ENCODE measurements at regions not wholly inside any gene's neighbourhood (a gene's known extent, or its start where the extent isn't known, plus 50 kb on each side); places are given as distances from the start of the nearest gene placed in this dataset.

GRCh38 chr2:204012072-204012653, 75.6 kb downstream of the ICOS start:
- no peak for DNase-seq

DNA sequence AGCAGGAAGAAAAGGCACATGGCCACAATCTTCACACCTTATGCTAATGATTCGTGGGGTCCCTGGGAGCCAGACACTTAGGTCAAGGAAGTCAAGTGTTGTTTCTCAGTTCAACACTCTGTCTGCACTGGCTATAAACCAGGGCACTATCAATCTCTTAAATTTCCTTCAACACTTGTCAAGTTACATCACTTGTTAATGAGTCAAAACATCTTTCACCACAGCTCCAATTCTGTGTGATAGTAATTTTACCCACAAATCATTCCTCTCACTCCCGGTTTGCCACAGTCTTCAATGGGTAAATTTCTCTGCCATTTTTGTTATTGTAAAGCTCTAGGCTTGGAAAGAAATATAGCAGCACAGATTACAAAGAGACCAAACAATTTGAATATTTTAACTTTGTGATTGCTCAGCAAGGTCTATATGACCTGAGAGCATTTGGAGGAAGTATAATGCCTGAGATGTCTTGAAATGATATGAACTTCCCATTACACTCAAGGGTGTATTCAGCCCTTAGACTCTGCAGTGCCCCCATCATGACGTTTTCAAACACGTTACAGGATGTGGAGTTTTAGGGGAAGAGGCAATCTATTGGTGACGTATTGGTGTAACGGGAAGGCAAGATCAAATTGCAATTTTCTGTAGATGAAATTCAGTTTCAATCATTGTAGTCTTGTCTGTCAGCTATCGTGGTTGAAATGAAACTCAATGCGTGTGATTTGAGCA, 78.7 kb downstream of the ICOS start:
- no peak for DNase-seq

DNA sequence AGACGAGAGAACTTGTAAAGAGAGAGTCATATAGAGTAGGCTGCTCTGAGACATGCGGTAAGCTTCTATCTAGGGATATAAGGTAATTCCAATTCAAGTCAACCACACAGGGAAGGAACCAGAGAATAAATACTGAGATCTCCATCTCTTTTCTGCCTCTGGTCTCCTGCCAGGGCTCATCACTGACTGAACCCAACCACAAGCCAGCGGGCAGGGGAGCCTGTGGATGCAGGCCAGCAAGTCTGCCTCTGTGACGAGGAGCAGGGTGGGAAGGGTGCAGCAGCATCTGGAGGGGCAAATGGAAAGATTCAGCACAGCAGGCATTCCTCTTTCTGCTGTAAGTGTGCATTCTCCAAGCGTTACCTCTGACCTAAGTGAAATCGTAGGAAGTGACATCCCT, 82.2 kb downstream of the ICOS start:
- no peak for DNase-seq

GRCh38 chr2:204019572-204020501, 83.3 kb downstream of the ICOS start:
- DNase-seq, result no peak

- no peak for DNase-seq
Observed at GRCh38 chr2:204021290-204022081, 84.9 kb downstream of the ICOS start.

DNA sequence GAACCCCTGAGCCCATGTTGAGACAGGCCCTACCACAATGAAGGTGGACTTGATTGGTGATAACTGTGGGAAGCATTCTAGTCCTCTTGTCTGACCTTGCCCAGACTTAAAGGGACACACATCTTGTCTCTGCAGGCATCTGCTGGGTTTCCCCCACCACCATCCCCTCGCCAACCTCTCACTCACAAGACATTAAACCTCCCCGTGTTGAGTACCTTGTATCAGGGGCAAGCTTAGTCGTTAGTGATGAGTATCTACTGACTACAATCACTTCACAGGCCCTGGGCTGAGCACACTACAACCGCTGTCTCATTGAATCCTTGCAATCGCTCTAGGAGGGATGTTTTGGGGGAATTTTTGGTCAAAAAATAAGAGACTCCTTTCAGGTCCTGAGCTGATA, 86.0 kb downstream of the ICOS start:
- DNase-seq, result no peak

- DNase-seq, result no peak
Observed at GRCh38 chr2:204023088-204023487, 86.5 kb downstream of the ICOS start.

DNA sequence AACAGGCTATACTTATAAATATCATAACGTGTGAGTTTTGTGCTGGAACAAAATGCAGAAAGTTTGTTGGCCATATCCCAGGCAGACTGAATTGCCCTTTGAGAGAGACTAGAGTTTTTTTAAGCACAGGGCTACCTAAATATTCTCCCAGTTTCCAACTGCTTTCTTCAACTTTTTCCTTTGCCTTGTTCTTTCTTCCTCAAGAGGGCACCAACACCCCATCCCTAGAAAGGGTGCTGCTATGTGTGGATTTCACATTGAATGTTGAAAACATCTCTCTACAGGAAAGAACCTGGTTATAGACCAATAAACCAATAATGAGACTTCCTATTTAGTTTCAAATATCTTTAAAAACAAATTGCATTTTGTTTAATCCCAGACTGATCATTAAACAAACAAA, 87.9 kb downstream of the ICOS start:
- peak; percentile 20 for DNase-seq

DNA sequence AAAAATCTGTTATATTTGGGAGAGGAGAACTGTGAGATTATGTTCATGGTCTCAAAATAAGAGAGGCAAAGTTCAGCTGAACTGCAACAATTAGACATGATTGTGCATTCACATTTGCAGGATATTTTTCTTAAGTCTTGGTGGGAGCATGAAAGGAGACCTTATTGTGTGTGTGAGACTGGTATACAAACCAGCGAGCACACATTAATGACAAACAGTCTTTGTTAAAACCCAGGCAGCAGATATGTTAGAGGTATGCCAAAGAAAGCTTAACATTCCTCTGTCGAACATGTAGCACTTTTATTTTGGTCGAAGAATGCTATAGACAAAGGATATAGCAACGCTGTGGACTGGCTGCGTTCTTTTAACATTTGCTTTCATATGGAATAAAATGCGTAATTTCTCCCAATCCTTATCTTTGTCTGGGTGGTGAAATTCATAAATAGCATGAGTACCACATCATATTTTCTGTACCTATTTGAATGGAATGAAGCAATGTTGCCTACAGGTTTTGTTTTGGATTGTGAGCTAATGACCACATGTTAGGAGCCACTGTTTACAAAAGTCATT, 88.4 kb downstream of the ICOS start:
- no peak for DNase-seq

GRCh38 chr2:204026294-204026693, 89.7 kb downstream of the ICOS start:
- DNase-seq, result no peak

DNA sequence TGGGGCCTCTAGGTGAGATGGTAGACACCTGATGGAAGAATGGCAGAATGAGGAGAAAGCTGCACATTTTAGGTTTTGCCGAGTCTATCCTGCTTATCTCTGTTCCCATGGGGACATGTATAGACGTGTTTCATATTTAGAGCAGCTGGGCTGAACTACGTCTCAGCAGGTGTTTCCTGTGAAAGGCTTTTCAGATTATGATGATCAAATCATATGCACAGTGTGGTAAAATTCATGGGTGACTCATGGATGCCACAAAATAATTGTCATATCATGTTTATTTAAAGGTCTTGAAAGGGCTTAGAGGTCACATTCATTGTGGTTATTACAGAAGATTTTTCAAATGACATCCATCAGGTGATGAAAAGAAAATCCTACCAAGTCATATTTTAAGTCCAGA, 90.5 kb downstream of the ICOS start:
- DNase-seq, result no peak

DNA sequence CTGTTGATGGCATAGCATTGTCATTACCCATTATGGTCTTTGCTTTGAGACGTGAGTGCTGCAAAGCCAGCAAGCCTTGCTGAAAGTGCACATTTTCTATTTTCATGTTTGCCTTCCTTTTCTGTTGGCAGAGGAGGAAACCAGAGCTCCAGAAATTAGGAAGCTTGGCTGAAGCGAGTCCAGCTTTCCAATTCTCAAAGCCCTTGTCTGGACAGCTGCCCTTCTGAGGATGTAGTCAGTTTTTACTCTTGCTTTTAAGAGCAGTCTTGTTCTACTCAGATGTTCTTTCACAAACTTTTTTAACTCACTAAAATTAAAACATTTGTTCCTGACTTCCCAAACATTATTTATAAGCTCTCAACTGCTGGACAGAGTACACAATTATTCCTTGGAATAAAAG, 93.8 kb downstream of the ICOS start:
- DNase-seq, result no peak

DNA sequence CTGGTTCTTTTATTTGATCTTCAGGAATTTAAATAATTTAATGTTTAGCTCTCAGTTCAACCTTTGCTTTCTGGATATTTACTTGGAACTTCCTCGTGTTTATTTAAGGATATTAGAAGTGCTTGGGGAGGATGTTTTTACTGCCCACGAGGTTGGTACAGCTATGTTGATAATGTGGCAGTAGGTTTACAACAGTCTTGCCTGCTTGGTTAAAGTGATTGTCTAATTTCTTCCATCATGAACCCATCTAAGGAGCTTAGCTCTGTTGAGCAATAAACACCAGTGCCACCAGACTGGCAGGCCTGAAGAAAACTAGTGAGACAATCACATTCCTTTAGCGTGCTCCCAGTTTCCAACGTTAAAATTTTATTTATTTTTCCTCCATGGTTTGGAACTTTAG, 94.5 kb downstream of the ICOS start:
- DNase-seq, result no peak

DNA sequence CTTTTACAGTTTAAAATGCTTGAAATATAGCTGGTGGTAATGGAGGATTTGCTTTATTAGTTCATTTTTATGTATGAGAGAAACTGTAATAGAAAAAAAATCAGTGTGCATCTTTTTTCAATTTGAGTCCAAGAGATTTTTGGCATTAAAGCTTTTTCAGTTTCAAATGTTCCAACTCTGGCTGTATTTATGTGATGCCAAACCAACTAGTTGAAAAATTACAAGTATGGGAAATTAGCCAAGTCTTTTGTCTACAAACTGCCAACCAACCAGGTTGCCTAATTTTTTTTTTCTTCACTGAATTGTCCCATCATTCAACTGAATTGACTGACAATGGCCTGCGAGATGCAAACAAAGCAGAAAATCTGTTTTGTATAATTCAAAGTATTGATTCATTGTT, 95.7 kb downstream of the ICOS start:
- DNase-seq, result no peak

DNA sequence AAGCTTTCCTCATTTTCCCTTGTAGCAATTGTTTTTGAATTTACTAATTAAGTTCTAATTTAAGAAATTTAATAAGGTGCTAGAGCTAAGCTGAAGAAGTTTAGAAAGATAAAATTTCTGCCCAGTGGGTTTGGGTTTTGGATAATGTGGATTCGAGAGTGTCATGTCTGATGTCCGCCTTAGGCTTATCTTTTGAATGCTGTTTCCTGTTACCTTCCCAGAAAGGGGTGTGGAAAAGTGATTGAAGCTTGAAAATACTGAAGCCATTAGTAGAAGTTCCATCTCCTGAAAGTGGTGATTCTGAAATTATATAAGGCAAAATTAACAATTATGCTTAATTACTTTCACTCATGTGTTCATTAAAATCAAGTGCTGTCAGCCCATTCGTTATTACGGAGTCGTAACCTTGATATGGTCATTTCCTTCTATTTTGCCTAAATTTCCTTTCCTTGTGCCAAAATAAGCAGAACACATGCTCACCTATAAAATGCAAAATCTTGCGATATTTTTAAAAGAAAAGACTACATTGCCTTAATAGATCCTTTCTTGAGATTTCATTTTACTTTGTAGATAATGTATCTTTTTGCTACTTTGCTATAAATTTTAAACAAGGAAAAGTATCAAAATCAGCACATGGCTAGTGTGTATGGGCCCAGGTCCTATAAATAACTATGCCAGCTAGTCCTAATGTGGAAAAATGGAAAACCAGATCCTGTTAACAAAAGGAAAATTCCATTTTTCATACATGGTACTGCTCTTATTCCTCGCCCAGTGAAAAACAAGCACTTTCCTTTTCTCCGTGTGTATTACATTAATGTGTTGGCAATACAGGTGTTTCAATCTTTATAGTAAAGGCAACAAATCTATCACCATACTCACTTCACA, 97.3 kb downstream of the ICOS start:
- DNase-seq, result no peak

GRCh38 chr2:204036706-204037105, 100.1 kb downstream of the ICOS start:
- no peak for DNase-seq

DNA sequence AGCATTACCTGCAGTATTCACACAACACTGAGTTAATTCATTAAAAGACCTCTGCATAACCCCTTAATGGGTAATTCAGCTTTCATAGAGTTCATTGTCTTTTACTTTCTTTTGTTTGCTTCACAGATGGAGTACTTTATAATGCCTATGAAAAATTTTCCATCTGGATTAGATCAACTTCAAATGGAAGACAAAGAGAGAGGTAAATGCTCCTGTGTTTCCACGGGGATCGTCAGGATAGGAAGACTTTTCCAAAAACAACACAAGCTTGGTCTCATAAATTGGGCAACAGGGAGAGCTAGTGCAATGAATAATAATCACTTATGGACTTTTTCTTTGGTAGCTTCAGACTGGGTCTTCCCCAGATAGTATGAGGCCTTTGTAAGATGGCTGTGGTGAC, 100.7 kb downstream of the ICOS start:
- DNase-seq, result no peak

DNA sequence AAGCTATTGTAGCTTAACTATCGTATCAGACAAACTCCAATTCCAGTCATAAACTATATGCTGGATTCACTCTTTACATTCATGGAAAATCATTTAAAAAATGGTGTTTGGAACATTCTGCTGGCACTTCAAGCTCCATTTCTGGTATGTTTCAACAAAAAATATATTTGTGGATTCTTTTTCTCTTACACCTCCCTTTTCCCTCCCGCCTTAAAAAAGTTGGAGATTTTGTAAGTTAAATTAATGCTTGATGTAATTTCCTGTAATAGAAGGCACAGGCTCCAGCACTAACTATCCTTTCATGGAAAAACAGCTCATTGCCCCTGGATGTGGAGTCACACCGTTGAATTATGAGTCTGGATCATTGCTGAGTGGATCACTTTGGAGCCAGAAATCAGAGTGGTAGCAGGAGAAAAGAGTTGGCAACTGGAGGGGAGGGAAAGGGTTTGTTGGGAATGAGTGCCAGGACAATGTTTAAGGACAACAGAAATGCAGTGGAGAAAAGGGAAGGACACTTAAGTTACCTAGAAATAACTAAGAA, 102.8 kb downstream of the ICOS start:
- no peak for DNase-seq

- no peak for DNase-seq
Observed at GRCh38 chr2:204040016-204040415, 103.5 kb downstream of the ICOS start.

DNA sequence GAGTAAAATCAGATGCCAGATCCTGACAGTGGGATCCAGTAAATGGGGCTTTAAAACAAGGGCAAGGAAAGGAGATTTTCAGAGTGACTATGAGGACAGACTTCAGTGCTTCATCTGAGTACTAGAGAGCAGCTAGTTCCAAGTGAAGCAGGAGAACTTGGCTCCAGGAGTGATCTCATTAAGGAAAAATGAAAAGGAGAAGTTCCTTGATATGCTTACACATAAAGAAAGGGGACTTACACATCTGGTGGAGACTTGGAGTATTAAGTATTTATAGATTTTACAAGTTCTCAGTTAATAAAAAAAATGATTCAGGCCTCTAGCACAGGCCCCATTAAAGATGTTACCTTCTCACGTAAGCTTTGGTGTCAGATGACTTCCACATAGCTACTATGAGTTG, 105.8 kb downstream of the ICOS start:
- DNase-seq, result no peak

DNA sequence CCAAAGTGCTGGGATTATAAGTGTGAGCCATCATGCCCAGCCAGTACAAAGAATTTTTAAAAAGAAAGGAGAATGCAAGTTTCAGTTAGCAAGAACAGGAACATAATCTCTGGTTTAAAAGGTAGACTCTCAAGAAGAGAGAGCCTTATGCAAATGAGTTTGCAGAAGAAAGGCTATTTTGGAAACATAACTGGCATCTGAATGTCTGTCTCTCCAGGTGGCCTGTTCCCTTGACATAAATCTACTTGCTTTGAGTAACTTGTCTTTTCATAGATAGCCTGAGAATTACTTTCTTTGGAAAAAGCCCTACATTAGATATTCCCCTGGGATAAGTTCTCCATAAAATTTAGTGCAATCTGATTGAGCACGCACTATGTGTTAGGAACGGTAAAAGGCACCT, 109.6 kb downstream of the ICOS start:
- DNase-seq, result no peak
